SK-N-SH (cell line): ENCODE measurements at regions not wholly inside any gene's neighbourhood (a gene's known extent, or its start where the extent isn't known, plus 50 kb on each side); places are given as distances from the start of the nearest gene placed in this dataset.

Source experiments
- GATA2 ChIP-seq: sonication (generic); formaldehyde crosslinking; IDR thresholded peaks from 2 replicates; pipeline ENCODE4 v1.5.0; 2020; ENCODE audit warnings: mild to moderate bottlenecking, missing genetic modification reagents
- IRF3 ChIP-seq: fragments of 150-350 bp; IDR thresholded peaks from 2 replicates; pipeline ENCODE4 v1.6.1; 2016; ENCODE audit warnings: mild to moderate bottlenecking, low read depth, low read length
- MEF2A ChIP-seq: IDR thresholded peaks from 2 replicates; pipeline ENCODE4 v1.4.0; 2012; ENCODE audit warnings: low read depth, borderline replicate concordance
- MXI1 ChIP-seq: IDR thresholded peaks from 2 replicates; pipeline ENCODE4 v1.6.1; 2012; ENCODE audit warnings: mild to moderate bottlenecking, low read depth, low read length, improper control_type of control experiment
- PBX3 ChIP-seq: IDR thresholded peaks from 2 replicates; pipeline ENCODE4; 2012
- POLR2AphosphoS5 ChIP-seq: IDR thresholded peaks from 2 replicates; pipeline ENCODE4 v1.6.1; 2012; ENCODE audit warnings: low read depth, low read length
- RCOR1 ChIP-seq: fragments of 150-350 bp; IDR thresholded peaks from 2 replicates; pipeline ENCODE4 v1.6.1; 2017; ENCODE audit warnings: antibody characterized with exemption, low read length
- RFX5 ChIP-seq: IDR thresholded peaks from 2 replicates; pipeline ENCODE4 v1.6.1; 2012; ENCODE audit warnings: mild to moderate bottlenecking, improper control_type of control experiment, low read length
- TF ChIP-seq, protein P1 (sequence below): fragments of 200-600 bp; sonication (generic); IDR thresholded peaks from 2 replicates; pipeline ENCODE4 v1.6.1; 2017; ENCODE audit warnings: antibody characterized with exemption, mild to moderate bottlenecking, moderate library complexity
- TF ChIP-seq, protein P2 (sequence below): IDR thresholded peaks from 2 replicates; pipeline ENCODE4 v1.4.0; 2012; ENCODE audit warnings: low read depth
- TF ChIP-seq, protein P3 (sequence below): fragments of 150-350 bp; IDR thresholded peaks from 2 replicates; pipeline ENCODE4 v1.6.1; 2017; ENCODE audit warnings: antibody characterized with exemption, low read length, low read depth, borderline replicate concordance

DNA sequence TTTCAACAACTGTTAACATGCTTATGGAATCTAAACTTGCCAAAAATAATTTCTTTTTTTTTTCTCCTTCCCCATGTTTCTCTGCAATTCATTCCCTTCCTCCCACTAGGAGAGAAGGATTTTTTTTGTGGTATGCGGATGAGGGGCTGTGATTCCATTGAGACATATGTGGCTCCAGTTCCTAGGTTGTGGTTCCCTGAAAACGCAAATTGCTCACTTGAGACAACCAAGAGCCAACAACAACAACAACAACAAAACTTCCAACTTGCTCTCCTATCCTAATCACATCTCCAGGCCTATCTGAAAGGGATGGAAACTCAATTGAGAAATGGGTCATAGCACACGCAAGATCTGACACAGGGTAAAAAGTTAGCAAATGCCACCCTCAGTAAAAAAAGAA is 406.5 kb upstream of the TGFBR2 start:
- TF ChIP-seq, protein P1, sequence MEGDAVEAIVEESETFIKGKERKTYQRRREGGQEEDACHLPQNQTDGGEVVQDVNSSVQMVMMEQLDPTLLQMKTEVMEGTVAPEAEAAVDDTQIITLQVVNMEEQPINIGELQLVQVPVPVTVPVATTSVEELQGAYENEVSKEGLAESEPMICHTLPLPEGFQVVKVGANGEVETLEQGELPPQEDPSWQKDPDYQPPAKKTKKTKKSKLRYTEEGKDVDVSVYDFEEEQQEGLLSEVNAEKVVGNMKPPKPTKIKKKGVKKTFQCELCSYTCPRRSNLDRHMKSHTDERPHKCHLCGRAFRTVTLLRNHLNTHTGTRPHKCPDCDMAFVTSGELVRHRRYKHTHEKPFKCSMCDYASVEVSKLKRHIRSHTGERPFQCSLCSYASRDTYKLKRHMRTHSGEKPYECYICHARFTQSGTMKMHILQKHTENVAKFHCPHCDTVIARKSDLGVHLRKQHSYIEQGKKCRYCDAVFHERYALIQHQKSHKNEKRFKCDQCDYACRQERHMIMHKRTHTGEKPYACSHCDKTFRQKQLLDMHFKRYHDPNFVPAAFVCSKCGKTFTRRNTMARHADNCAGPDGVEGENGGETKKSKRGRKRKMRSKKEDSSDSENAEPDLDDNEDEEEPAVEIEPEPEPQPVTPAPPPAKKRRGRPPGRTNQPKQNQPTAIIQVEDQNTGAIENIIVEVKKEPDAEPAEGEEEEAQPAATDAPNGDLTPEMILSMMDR, result no peak
- no peak for TF ChIP-seq GATA2 (CRISPR knock-in tag)
- TF ChIP-seq IRF3, result no peak
- TF ChIP-seq, protein P2, sequence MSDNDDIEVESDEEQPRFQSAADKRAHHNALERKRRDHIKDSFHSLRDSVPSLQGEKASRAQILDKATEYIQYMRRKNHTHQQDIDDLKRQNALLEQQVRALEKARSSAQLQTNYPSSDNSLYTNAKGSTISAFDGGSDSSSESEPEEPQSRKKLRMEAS, result no peak
- TF ChIP-seq PBX3, result no peak
- no peak for TF ChIP-seq POLR2AphosphoS5
- TF ChIP-seq, protein P3, sequence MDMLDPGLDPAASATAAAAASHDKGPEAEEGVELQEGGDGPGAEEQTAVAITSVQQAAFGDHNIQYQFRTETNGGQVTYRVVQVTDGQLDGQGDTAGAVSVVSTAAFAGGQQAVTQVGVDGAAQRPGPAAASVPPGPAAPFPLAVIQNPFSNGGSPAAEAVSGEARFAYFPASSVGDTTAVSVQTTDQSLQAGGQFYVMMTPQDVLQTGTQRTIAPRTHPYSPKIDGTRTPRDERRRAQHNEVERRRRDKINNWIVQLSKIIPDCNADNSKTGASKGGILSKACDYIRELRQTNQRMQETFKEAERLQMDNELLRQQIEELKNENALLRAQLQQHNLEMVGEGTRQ, result no peak
- no peak for TF ChIP-seq MXI1
- TF ChIP-seq MEF2A, result no peak
- no peak for TF ChIP-seq RCOR1
- no peak for TF ChIP-seq RFX5
